IMR-90 (cell line): ENCODE measurements at regions not wholly inside any gene's neighbourhood (a gene's known extent, or its start where the extent isn't known, plus 50 kb on each side); places are given as distances from the start of the nearest gene placed in this dataset.

Experiments
- ATAC-seq: fragments of 200-7000 bp; cut with Tn5 transposase; 2 replicates; pipeline ENCODE4 v1.9.1; 2020; ENCODE audit warnings: low read depth, mild to moderate bottlenecking, moderate library complexity
- BruUV-seq: library from RNA; stranded (reverse); fragments of 400-500 nt; replicated peaks from 2 replicates; lab custom pipeline; 2021; lab: Mats Ljungman, UMichigan
- CTCF ChIA-PET: fragments of 300-600 bp; formaldehyde crosslinking; extraction: SDS; loops from one replicate; lab custom pipeline; 2021; ENCODE audit warnings: antibody characterized with exemption; lab: Yijun Ruan, JAX
- POLR2A ChIA-PET: fragments of 300-600 bp; sonication (Branson Sonifier 250); formaldehyde crosslinking; loops from one replicate; lab custom pipeline; 2022; ENCODE audit warnings: antibody characterized with exemption; ENCODE audit not compliant: unreplicated experiment; lab: Charles Lee
- DNase-seq: peaks from one replicate; pipeline ENCODE4 v3.0.0; 2013
- H2AFZ ChIP-seq: replicated peaks from 2 replicates; pipeline ENCODE3; 2013; ENCODE audit warnings: low read length, mild to moderate bottlenecking; ENCODE audit not compliant: poor library complexity
- H2AK5ac ChIP-seq: 2 replicates; pipeline ENCODE4 v1.6.1; 2013; ENCODE audit warnings: low read depth, low read length, inconsistent platforms
- H2AK9ac ChIP-seq: replicated peaks from 2 replicates; pipeline ENCODE3; 2013; ENCODE audit warnings: mild to moderate bottlenecking, low read depth, low read length, moderate library complexity; ENCODE audit not compliant: poor library complexity
- H2BK120ac ChIP-seq: 2 replicates; pipeline ENCODE4 v1.6.1; 2013; ENCODE audit warnings: low read depth, low read length, inconsistent platforms
- H2BK15ac ChIP-seq: 3 replicates; pipeline ENCODE4 v1.6.1; 2013; ENCODE audit warnings: low read depth, low read length, inconsistent platforms
- H2BK20ac ChIP-seq: 2 replicates; pipeline ENCODE4 v1.6.1; 2013; ENCODE audit warnings: low read depth, mild to moderate bottlenecking, inconsistent platforms, low read length, moderate library complexity
- H2BK5ac ChIP-seq: 2 replicates; pipeline ENCODE4 v1.6.1; 2013; ENCODE audit warnings: mild to moderate bottlenecking, low read depth, low read length, inconsistent platforms; ENCODE audit not compliant: poor library complexity, severe bottlenecking
- H3K14ac ChIP-seq: replicated peaks from 2 replicates; pipeline ENCODE4 v1.6.1; 2013; ENCODE audit warnings: low read depth, low read length, inconsistent platforms
- H3K18ac ChIP-seq: 2 replicates; pipeline ENCODE4 v1.6.1; 2013; ENCODE audit warnings: low read depth, low read length, control low read depth
- H3K23ac ChIP-seq: 2 replicates; pipeline ENCODE4 v1.6.1; 2013; ENCODE audit warnings: low read depth, low read length, inconsistent platforms
- H3K27ac ChIP-seq: 2 replicates; pipeline ENCODE4 v1.5.1; 2013; ENCODE audit warnings: mild to moderate bottlenecking, control low read depth, low read length; ENCODE audit not compliant: insufficient read depth
- H3K27me3 ChIP-seq: 2 replicates; pipeline ENCODE4 v1.6.1; 2013; ENCODE audit warnings: low read length; ENCODE audit not compliant: control insufficient read depth, insufficient read depth
- H3K36me3 ChIP-seq: 2 replicates; pipeline ENCODE4 v1.6.1; 2013; ENCODE audit warnings: low read length, mixed read lengths; ENCODE audit not compliant: control insufficient read depth, insufficient read depth
- H3K4ac ChIP-seq: 2 replicates; pipeline ENCODE4 v1.6.1; 2013; ENCODE audit warnings: low read depth, low read length, inconsistent platforms
- H3K4me1 ChIP-seq: 2 replicates; pipeline ENCODE4 v1.6.1; 2013; ENCODE audit warnings: low read length, mixed read lengths; ENCODE audit not compliant: control insufficient read depth, insufficient read depth
- H3K4me2 ChIP-seq: 2 replicates; pipeline ENCODE4 v1.6.1; 2013; ENCODE audit warnings: low read depth, mild to moderate bottlenecking, control low read depth, low read length, moderate library complexity
- H3K4me3 ChIP-seq: 2 replicates; pipeline ENCODE4 v1.5.1; 2013; ENCODE audit warnings: low read depth, mild to moderate bottlenecking, control low read depth, low read length, moderate library complexity; ENCODE audit not compliant: insufficient read depth
- H3K56ac ChIP-seq: 2 replicates; pipeline ENCODE4 v1.6.1; 2013; ENCODE audit warnings: low read length, inconsistent platforms; ENCODE audit not compliant: insufficient read depth; ENCODE audit errors: extremely low read depth
- H3K79me1 ChIP-seq, 2 experiments: 2 replicates each; pipeline ENCODE4 v1.6.1; 2013; ENCODE audit warnings: low read length in 2 of 2, inconsistent platforms in 1 of 2, low read depth in 1 of 2
- H3K9ac ChIP-seq: 2 replicates; pipeline ENCODE4 v1.6.1; 2013; ENCODE audit warnings: low read depth, low read length, control low read depth
- H3K9me1 ChIP-seq: 2 replicates; pipeline ENCODE4 v1.6.1; 2013; ENCODE audit warnings: low read length, inconsistent platforms; ENCODE audit not compliant: insufficient read depth
- H3K9me3 ChIP-seq: 2 replicates; pipeline ENCODE4 v1.6.1; 2013; ENCODE audit warnings: low read length; ENCODE audit not compliant: control insufficient read depth, insufficient read depth
- H4K20me1 ChIP-seq: 2 replicates; pipeline ENCODE4 v1.6.1; 2013; ENCODE audit warnings: low read length, inconsistent platforms; ENCODE audit not compliant: insufficient read depth
- H4K5ac ChIP-seq: 2 replicates; pipeline ENCODE4 v1.6.1; 2013; ENCODE audit warnings: mild to moderate bottlenecking, low read depth, low read length, control low read depth
- H4K8ac ChIP-seq, 2 experiments: 2 replicates each; pipeline ENCODE4 v1.6.1; 2013; ENCODE audit warnings: low read depth in 2 of 2, low read length in 2 of 2, control low read depth in 1 of 2, inconsistent platforms in 1 of 2
- H4K91ac ChIP-seq: 2 replicates; pipeline ENCODE4 v1.6.1; 2013; ENCODE audit warnings: low read depth, low read length, inconsistent platforms; ENCODE audit not compliant: insufficient read depth
- BHLHE40 ChIP-seq: fragments of 150-350 bp; IDR thresholded peaks from 2 replicates; pipeline ENCODE4 v1.6.1; 2016; ENCODE audit warnings: mild to moderate bottlenecking, low read depth, low read length
- CHD1 ChIP-seq: IDR thresholded peaks from 2 replicates; pipeline ENCODE4 v1.6.1; 2012; ENCODE audit warnings: low read depth, low read length, improper control_type of control experiment
- FOS ChIP-seq: fragments of 150-350 bp; IDR thresholded peaks from 2 replicates; pipeline ENCODE4 v1.6.1; 2016; ENCODE audit warnings: low read depth, low read length
- MAFK ChIP-seq: IDR thresholded peaks from 2 replicates; pipeline ENCODE4 v1.6.1; 2012; ENCODE audit warnings: low read depth, low read length, improper control_type of control experiment
- MAZ ChIP-seq: IDR thresholded peaks from 2 replicates; pipeline ENCODE4 v1.6.1; 2012; ENCODE audit warnings: low read depth, mild to moderate bottlenecking, low read length, improper control_type of control experiment, moderate library complexity, borderline replicate concordance
- NFE2L2 ChIP-seq: fragments of 150-350 bp; IDR thresholded peaks from 2 replicates; pipeline ENCODE4 v1.6.1; 2016; ENCODE audit warnings: low read depth, mild to moderate bottlenecking, low read length
- RAD21 ChIP-seq: IDR thresholded peaks from 2 replicates; pipeline ENCODE4 v1.6.1; 2012; ENCODE audit warnings: low read length, improper control_type of control experiment
- RCOR1 ChIP-seq: IDR thresholded peaks from 2 replicates; pipeline ENCODE4 v1.6.1; 2012; ENCODE audit warnings: mild to moderate bottlenecking, low read length, improper control_type of control experiment; ENCODE audit not compliant: insufficient replicate concordance
- RFX5 ChIP-seq: IDR thresholded peaks from 2 replicates; pipeline ENCODE4 v1.8.0; 2012; ENCODE audit warnings: low read depth, mild to moderate bottlenecking, low read length, moderate library complexity
- SMC3 ChIP-seq: fragments of 150-350 bp; IDR thresholded peaks from 2 replicates; pipeline ENCODE4 v1.6.1; 2016; ENCODE audit warnings: low read depth, mild to moderate bottlenecking, antibody characterized with exemption, low read length, moderate library complexity
- WGBS, 2 experiments: methylation state at CpG; one replicate each; pipeline versions ENCODE4 v1.1.5 to v1.1.7; 2013; ENCODE audit warnings: missing lambda C conversion rate in 2 of 2; ENCODE audit not compliant: insufficient read length in 1 of 2; ENCODE audit errors: extremely low coverage in 2 of 2; 5-methylcytosine and 5-hydroxymethylcytosine counted together
- dilution Hi-C: fragments of 300-500 bp; cut with HindIII; formaldehyde crosslinking; loops from one replicate; pipeline ENCODE4 v1.14.3; 2018; ENCODE audit warnings: low sequenced_read_pairs; ENCODE audit not compliant: unreplicated experiment
- in situ Hi-C: fragments of 300-500 bp; cut with MboI; formaldehyde crosslinking; loops from 3 replicates; pipeline ENCODE4 v1.14.3; 2019; ENCODE audit warnings: low sequenced_read_pairs, inconsistent platforms, mixed read lengths
- intact Hi-C: fragments of 100-400 bp; cut with micrococcal nuclease; formaldehyde crosslinking; loops from 2 replicates; pipeline ENCODE4 v1.10.0; 2022
- TF ChIP-seq, protein P1 (sequence below): fragments of 150-350 bp; IDR thresholded peaks from 2 replicates; pipeline ENCODE4 v1.6.1; 2016; ENCODE audit warnings: low read depth, mild to moderate bottlenecking, low read length, moderate library complexity, borderline replicate concordance
- TF ChIP-seq, protein P2 (sequence below): fragments of 150-350 bp; IDR thresholded peaks from 2 replicates; pipeline ENCODE4 v1.6.1; 2017; ENCODE audit warnings: mild to moderate bottlenecking, antibody characterized with exemption, low read length, low read depth
- TF ChIP-seq, protein P3 (sequence below): conservative IDR thresholded peaks from 2 replicates; pipeline ENCODE4 v1.5.1; 2012; ENCODE audit warnings: mild to moderate bottlenecking, low read depth, low read length, improper control_type of control experiment

DNA sequence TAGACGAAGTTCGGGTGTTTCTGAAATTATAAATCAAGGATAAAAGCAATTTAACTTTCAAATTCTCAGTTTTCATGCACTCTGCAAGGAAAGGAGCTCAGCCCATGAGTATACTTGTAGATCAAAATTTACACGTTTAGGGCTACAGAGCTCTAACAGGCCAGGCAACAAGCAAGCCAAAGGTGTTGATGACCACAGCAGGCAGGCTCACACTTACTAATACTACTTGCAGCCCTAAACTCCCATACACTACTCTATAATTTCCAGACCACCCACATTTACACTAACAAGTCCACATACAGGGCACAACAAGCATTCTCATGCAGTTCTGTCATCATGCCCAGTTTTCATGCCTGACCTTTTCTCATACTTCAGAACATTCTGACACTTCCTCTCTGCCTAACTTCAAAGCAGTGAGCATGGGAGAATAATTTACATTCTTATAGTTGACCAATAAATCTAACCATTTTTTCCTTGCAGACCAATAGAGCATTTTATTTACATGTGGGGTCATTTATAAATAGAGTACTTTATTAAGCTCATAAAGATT is 124.7 kb upstream of the FRMD4B start:
- ChIA-PET CTCF (no interaction called here), POLR2A (no interaction called here)
- no peak overlapping the region for H3K4me3 ChIP-seq
- no peak overlapping the region for H3K27ac ChIP-seq
- DNase-seq = no peak
- H3K36me3 ChIP-seq = no peaks in the 10 kb centered on the region
- H3K4me1 ChIP-seq = no peaks in the 10 kb centered on the region
- no peak overlapping the region for H3K4ac ChIP-seq
- no peak overlapping the region for H2AK5ac ChIP-seq
- ATAC-seq = no peak
- H2BK15ac ChIP-seq = no peak overlapping the region
- H4K20me1 ChIP-seq = no peaks in the 10 kb centered on the region
- H4K8ac ChIP-seq = no peak overlapping the region
- no peak overlapping the region for H2BK20ac ChIP-seq
- H2AK9ac ChIP-seq = no peak overlapping the region
- H3K56ac ChIP-seq = no peak overlapping the region
- intact Hi-C loops (no loop called here), in situ Hi-C loops (no loop called here), dilution Hi-C loops (no loop called here)
- TF ChIP-seq BHLHE40 (no peak), MAFK (no peak), SMC3 (no peak), RCOR1 (no peak), RFX5 (no peak), RAD21 (no peak), FOS (no peak), MAZ (no peak), NFE2L2 (no peak), CHD1 (no peak)
- TF ChIP-seq, protein P1, sequence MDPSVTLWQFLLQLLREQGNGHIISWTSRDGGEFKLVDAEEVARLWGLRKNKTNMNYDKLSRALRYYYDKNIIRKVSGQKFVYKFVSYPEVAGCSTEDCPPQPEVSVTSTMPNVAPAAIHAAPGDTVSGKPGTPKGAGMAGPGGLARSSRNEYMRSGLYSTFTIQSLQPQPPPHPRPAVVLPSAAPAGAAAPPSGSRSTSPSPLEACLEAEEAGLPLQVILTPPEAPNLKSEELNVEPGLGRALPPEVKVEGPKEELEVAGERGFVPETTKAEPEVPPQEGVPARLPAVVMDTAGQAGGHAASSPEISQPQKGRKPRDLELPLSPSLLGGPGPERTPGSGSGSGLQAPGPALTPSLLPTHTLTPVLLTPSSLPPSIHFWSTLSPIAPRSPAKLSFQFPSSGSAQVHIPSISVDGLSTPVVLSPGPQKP = no peak
- TF ChIP-seq, protein P2, sequence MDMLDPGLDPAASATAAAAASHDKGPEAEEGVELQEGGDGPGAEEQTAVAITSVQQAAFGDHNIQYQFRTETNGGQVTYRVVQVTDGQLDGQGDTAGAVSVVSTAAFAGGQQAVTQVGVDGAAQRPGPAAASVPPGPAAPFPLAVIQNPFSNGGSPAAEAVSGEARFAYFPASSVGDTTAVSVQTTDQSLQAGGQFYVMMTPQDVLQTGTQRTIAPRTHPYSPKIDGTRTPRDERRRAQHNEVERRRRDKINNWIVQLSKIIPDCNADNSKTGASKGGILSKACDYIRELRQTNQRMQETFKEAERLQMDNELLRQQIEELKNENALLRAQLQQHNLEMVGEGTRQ = no peak
- TF ChIP-seq, protein P3, sequence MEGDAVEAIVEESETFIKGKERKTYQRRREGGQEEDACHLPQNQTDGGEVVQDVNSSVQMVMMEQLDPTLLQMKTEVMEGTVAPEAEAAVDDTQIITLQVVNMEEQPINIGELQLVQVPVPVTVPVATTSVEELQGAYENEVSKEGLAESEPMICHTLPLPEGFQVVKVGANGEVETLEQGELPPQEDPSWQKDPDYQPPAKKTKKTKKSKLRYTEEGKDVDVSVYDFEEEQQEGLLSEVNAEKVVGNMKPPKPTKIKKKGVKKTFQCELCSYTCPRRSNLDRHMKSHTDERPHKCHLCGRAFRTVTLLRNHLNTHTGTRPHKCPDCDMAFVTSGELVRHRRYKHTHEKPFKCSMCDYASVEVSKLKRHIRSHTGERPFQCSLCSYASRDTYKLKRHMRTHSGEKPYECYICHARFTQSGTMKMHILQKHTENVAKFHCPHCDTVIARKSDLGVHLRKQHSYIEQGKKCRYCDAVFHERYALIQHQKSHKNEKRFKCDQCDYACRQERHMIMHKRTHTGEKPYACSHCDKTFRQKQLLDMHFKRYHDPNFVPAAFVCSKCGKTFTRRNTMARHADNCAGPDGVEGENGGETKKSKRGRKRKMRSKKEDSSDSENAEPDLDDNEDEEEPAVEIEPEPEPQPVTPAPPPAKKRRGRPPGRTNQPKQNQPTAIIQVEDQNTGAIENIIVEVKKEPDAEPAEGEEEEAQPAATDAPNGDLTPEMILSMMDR = no peak
- H2BK5ac ChIP-seq = no peak overlapping the region
- H3K4me2 ChIP-seq = no peak overlapping the region
- H4K91ac ChIP-seq = no peak overlapping the region
- no TSS peak for BruUV-seq
- H3K9me1 ChIP-seq = no peaks in the 10 kb centered on the region
- no peak overlapping the region for H3K18ac ChIP-seq
- no peaks in the 10 kb centered on the region for H3K79me1 ChIP-seq
- 0% methylated on average over 1 of the region's 3 CpGs; no CpG with 5 or more reads in 1 of the 2 experiments for WGBS, 2 experiments
- no peak overlapping the region for H3K14ac ChIP-seq
- no peak overlapping the region for H2BK120ac ChIP-seq
- H2AFZ ChIP-seq = no peak overlapping the region
- H3K9ac ChIP-seq = no peak overlapping the region
- H4K5ac ChIP-seq = no peak overlapping the region
- no peaks in the 10 kb centered on the region for H3K27me3 ChIP-seq
- no peak overlapping the region for H3K23ac ChIP-seq
- no peaks in the 10 kb centered on the region for H3K9me3 ChIP-seq
